CD4-positive, alpha-beta T cell treated with Interleukin-4 for 4 hours (primary cell): ENCODE measurements at regions not wholly inside any gene's neighbourhood (a gene's known extent, or its start where the extent isn't known, plus 50 kb on each side); places are given as distances from the start of the nearest gene placed in this dataset.
"Not testable (repeated sequence)": the region's sequence is repeated elsewhere in the genome, so short reads cannot be mapped to it uniquely, and the experiment has no call there.

Experiments used
- DNase-seq: peaks from one replicate; pipeline ENCODE4 v3.0.0-alpha.2; 2020

- DNase-seq, result no peak
These were observed 150.4 kb upstream of the NEBL start for GRCh38 chr10:21047511-21047910.

- DNase-seq, result no peak
These were observed 150.0 kb upstream of the NEBL start for GRCh38 chr10:21047096-21047495.

- DNase-seq, result no peak
These were observed 145.9 kb upstream of the NEBL start for GRCh38 chr10:21043044-21043443.

- no peak for DNase-seq
These were observed 145.4 kb upstream of the NEBL start for GRCh38 chr10:21042536-21042935.

- no peak for DNase-seq
These were observed 144.8 kb upstream of the NEBL start for GRCh38 chr10:21041763-21042458.

GRCh38 chr10:21039721-21040120, 142.6 kb upstream of the NEBL start:
- no peak for DNase-seq

- no peak for DNase-seq
These were observed 139.6 kb upstream of the NEBL start for GRCh38 chr10:21036757-21037156.

- not testable (repeated sequence) for DNase-seq
These were observed 137.7 kb upstream of the NEBL start for GRCh38 chr10:21034770-21035169.

- DNase-seq, result no peak
These were observed 137.1 kb upstream of the NEBL start for GRCh38 chr10:21034241-21034640.

GRCh38 chr10:21032587-21033319, 135.6 kb upstream of the NEBL start:
- no peak for DNase-seq

- no peak for DNase-seq
These were observed 134.2 kb upstream of the NEBL start for GRCh38 chr10:21031232-21031795.

GRCh38 chr10:21030091-21030490, 133.0 kb upstream of the NEBL start:
- DNase-seq, result no peak

- no peak for DNase-seq
These were observed 125.7 kb upstream of the NEBL start for GRCh38 chr10:21022821-21023220.

- DNase-seq, result no peak
These were observed 124.9 kb upstream of the NEBL start for GRCh38 chr10:21021843-21022594.

GRCh38 chr10:21021231-21021630, 124.1 kb upstream of the NEBL start:
- DNase-seq, result no peak

GRCh38 chr10:21020545-21020944, 123.4 kb upstream of the NEBL start:
- DNase-seq, result no peak

- DNase-seq, result no peak
These were observed 122.3 kb upstream of the NEBL start for GRCh38 chr10:21019436-21019835.

- DNase-seq, result no peak
These were observed 118.7 kb upstream of the NEBL start for GRCh38 chr10:21015851-21016250.

GRCh38 chr10:21014141-21014540, 117.0 kb upstream of the NEBL start:
- no peak for DNase-seq

- DNase-seq, result no peak
These were observed 114.4 kb upstream of the NEBL start for GRCh38 chr10:21011433-21012018.

GRCh38 chr10:21010615-21011014, 113.5 kb upstream of the NEBL start:
- no peak for DNase-seq

GRCh38 chr10:21003240-21003822, 106.2 kb upstream of the NEBL start:
- no peak for DNase-seq
